CD1c-positive myeloid dendritic cell (primary cell): ENCODE measurements at regions not wholly inside any gene's neighbourhood (a gene's known extent, or its start where the extent isn't known, plus 50 kb on each side); places are given as distances from the start of the nearest gene placed in this dataset.

Experiments used
- DNase-seq: peaks from one replicate; pipeline ENCODE4 v3.0.0-alpha.2; 2016; ENCODE audit errors: extremely low spot score

DNA sequence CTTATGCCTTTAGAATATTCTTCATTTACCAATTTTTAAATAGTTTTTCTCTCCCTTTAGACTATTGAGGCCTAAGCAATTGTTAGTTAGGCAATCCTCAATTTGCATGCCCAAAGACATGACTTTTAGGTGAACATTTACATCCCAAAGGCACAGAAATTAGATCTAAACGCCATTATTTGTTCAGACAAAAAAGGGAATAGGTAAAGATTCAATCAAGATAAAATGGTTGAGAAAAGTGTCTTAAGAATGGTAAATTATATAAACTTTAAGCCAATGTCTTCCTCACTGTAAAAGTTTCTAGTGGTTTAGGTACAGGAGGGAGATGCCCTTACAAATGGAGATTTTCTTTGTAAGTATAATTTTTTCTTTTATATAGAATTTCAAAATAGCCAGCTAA, 50.2 kb upstream of the MME start:
- DNase-seq = no peak

DNA sequence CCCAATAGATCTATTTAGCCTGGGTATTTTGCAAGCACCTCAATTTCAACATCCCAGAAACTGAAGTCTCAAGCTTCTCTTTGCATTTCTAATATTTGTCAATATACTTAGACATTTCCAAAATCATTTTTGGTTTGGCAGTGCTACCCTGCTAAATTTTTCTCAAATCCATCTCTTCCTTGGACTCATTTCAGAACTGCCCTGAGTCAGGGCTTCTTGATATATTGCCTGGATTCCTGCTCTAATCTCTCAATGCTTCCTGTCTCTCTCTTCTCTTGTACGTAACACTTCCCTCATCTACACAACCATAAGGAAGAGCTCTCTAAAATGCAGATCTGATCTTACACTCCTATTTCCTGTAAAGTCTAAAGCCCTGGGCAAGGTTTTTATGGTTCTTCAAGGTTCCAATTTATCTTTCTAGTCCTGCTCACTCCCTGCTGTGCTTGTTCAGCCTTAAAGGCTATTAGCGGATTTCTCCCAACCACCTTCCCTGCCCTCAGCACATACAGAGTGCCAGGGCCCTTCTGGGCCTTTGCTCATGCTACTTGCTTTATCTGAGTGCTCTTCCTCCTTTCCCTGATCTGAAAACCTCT, 53.0 kb upstream of the MME start:
- peak; percentile 29 for DNase-seq

DNA sequence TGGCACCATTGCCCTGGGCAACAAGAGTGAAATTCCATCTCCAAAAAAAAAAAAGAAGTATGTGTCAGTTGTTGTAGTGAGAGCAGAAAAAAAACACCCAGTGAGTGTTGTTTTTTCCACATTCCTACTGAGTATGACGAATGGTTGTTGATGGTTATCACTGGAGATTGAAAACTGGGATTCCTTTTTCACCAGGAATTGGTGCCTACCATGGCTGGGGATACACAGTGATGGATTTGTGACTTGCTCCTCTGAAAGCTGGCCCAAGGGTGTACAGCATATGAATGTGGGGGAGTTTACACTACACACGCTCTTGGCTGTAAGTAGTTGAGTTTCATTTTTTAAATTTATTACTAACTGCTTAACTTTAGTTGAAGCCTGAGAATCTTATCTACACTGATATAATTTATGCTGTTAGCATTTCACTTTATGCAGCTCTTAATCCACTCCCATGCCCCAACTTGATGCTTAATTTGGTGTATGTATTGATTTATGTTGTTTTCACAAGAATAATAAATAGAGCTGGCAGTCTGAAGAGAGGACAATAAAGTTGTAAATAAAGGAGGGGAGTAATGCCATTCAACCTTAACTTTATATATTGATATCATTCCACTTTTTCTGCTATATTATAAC, 56.0 kb upstream of the MME start:
- DNase-seq = no peak

DNA sequence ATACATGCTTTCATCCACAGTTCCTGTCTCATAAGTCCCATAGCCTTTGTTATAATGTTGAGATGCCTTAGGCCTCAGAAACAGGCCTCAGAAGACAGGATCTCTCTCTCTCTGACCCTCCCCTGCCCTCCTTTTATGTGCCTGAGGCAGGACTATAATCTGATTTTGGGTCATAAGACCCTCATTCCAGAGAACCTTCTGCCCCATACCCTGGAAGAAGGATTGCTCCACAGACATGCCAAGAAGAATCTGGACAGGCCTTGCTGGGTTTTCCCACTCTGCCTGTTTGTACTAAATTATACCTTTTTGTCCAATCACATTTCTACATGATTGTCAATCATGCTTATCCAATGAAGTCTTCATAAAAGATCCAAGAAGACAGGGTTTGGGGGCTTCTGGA, 57.2 kb upstream of the MME start:
- DNase-seq = no peak

DNA sequence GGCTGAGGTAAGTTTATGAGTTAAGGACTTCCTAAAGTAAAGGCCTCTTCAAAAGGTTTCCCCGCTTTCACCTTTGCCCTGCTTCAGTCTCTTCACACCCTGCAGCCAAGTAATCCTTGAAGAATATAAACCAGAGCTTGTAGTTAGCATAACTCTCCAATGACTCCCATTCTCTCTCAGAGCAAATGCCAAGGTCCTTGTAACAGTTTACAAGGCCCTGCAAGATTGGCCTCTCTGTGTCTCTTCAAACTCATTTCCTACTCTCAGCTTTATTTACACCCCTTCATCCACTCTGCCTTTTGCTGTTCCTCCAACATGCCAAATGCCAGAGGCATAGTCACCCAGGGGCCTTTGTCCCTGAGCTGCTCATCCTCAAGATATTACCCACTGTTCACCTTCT, 60.5 kb upstream of the MME start:
- DNase-seq = no peak

DNA sequence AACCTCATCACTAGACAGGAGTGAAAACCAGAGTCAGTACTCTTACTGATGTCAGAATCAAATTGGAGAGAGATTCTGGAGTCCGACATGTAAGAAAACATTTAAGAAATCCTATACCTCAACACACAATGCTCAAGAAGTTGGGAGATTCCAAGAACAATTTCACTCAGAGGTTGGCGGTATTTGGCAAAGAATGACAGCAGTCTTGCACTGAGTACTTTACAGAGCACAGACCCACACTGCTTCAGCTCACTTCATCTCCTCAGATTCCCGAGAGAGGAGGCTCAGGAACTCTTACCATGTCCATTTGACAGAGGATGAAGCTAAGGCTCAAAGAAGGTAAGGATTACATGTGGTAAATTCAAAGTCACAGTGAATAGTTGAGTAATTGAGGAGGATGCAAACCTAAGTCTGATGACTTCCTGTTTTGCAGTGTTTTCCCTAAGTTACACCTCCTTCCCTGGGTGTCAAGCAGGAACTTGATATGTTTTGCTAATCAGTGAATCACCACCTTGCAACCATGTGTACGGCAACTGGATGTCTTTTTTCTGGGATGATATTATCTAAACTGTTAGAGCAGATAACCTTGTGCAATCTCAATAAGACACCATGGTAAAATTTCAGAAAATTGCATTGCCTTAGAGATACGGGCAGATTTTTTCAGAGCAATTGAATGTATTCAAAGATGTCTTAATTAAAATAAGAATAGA, 61.3 kb upstream of the MME start:
- DNase-seq = peak; percentile 51

DNA sequence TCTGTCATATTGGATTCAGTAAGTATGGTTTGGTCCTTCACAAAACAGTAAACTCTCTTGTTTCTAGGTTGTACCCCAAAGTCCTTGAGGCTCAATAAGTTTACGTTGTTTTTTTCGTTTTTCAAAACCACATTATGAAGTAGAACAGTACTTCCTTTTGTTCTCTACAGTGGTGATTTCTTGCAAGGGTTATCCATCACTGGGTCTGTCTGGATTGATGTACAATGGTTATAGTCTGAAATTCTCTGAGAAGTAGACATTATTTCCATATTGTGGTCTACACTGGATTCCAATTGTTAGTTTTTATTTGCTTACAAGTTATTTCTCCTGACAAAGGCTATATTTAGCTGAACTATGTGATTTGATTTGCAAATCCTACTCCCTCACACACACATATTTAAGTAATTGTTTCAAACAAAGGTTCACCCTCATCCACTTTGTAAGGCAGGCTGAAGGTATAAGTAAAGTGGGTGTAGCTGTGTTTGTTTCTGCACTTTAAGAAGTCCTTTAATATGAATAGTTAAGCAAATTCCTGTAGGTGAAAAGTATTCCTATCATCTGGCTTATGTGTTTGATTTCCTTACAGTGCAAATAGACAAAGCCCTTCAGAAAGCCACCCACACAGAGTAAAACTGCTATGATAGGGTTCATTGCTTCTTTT, 64.2 kb upstream of the MME start:
- DNase-seq = no peak

DNA sequence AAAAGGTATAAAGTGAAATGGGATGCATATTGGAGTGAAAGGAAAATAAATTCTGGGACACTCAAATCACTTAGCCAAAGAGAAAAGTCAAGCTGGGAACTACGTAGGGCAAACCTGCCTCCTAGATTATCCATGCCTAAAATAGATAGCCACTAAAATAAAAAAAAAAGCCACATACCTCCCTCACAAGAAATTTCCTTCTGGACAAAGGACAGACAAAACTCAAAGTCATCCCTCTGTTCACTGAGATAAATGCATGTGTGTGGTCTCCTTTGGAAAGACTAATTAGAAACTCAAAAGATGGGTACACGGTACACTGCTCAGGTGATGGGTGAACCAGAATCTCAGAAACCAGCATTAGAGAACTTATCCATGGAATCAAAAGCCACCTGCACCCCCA, 65.2 kb upstream of the MME start:
- DNase-seq = no peak

DNA sequence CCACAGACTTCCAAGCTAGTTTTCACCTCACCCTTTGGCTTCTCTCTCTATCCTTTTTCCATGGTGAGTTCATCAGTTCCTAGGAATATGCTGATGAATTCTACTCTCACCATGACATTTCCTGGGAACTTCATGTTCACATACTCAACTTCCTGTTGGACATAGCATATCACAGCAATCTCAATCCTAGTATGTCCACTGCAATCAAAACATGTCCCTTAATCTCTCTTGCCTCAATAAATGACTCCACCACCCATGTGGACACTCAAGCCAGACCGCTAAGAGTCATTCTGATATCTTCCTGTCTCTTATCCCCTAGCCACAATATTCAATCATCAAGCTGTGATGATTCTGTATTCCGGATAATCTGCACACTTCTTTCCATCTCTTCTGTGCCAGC, 66.7 kb upstream of the MME start:
- no peak for DNase-seq

DNA sequence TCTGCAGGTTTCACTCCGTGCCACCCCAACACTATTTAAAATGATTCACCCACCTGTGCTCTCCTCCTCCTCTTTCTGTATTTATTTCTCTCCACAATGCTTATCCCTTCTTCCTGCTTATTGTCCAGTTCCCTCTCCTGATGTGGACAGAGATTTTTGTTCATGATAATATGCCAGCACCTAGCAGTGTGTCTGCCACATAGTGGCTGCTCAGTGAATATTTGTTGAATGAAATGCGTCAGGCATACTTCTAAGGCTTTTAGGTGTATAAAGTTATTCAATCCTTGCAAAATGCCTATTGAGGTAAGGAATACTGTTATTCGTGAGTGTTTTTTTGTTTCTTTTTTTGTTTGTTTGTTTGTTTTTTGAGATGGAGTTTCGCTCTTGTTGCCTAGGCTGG, 67.5 kb upstream of the MME start:
- no peak for DNase-seq

DNA sequence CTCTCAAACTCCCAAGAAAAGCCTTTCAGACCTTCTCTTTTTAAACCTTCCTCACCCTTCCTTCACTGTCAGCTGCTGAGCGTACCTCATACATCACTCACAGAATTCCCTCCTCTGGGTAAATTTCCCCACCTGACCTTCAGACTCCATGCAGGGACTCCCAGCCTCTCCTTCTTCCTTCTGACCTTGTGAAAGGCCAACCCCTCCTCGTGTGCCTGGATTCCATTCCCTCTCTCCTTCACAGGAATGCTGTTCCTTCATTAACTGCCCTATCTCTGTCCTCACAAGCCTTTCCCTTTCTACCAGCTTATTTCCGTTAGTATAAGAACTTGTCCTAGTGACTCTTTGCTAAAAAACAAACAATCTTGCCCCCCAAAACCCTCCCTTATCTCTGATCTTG, 69.7 kb upstream of the MME start:
- no peak for DNase-seq

DNA sequence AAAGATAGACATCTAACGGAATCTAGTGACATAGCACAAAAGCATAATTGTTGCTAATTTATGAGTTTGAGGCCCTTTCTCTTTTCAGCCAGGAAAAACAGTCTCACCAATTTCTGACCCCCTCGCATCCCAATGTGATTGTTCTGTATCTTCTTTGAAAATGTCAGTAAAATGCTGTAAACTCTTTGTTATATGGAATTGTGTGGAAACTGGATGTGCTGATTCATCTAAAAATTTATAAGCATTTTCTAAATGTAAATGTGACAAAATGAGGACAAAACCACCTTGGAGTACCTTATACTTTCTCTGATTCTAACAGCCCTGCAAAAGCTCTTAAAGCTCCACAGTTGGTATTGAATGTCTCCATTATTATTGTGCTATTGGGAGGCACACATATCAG, 70.9 kb upstream of the MME start:
- no peak for DNase-seq

DNA sequence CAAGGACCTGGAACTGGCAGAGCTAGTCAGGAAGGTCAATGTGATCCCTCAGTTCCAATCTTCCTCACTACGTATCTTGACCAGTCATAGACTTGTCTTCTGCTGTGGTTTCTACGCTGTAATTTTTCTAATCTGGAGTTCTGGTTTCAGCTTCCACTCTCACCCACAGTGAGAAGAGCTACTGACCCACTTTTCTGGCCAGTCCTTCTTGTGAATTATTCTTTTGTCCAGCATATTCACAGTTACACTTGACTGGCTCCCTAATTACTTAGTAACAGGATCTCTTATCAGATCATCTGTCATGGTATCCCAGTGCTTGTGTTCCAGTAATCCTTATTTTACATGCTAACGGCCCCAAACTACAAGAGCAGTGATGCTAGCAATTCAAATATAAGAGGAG, 72.4 kb upstream of the MME start:
- no peak for DNase-seq

DNA sequence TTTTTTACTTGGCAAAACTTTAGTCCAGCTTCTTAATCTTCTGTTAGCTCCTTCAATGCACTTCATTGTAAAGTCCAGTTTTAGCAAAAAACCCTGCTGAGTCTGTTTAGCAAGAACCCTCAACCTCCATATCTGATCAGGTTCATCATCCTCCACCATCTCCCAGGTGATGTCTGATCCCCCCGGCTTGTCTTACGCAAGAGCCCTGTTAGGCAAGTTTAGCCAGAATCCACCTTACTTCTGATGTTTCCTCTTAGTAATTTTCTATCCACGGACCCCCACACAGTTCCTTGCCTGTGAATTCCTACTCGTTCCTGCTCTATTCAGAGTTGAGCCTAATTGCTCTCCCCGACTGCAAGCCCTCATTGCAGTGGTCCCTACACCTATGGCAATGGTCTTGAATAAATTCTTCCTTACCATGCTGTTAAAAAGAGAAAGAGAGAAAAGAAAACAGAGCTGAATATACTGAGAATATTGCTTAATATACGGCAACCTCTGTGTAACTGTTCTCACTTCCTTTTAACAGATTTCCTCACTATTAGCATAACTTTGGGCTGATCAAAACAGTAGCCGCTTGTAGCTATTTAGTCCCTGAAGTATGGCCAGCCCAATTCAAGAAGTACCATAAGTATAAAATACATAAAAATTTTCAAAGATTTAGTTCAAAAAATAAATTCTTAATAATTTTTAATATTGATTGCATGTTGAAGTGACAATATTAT, 78.7 kb upstream of the MME start:
- peak; percentile 73 for DNase-seq

DNA sequence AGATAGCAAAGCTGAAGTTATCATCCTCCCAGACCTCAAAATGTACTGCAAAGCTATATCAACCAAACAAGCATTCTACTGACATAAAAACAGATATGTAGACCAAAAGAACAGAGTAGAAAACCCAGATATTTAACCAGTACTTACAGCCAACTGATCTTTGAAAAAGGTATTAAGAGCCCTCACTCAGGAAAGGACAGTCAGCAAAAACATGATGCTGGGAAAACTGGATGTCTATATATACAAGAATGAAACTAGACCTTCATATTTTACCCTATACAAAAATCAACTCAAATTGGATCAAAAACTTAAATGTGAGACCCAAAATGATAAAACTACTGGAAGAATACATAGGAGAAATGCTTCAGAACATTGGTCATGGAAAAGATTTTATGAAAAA, 87.5 kb upstream of the MME start:
- no peak for DNase-seq

DNA sequence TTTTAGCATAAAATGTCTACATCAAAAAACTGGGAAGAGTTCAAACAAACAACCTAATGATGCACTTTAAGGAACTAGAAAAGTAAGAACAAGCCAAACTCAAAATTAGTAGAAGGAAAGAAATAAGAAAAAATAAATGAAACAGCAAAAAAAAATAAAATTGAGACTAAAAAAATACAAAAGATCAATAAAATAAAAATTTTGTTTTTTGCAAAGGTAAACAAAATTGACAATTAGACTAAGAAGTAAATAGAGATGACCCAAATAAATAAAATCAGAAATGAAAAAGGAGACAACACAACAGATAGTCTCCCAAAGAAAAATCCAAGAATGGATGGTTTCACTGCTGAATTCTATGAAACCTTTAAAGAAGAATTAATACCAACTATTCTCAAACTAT, 89.6 kb upstream of the MME start:
- no peak for DNase-seq

DNA sequence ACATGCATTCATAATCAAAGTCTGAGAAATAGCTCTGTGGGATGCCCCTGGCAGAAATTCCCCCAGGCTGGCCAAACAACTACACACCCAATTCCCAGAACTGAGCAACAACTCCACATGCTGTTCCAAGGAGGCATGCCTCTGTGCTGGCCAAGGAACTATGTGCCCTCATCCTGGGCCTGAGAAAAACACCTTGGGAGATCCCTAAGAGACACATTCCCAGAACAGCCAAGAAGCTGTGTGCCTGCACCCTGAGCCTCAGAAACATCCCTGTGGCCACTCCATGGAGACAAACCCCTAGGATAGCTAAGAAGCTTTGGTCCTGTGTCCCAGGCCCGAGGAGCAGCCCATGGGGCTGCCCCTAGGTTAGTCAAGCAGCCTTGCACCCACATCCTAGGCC, 92.3 kb upstream of the MME start:
- no peak for DNase-seq

DNA sequence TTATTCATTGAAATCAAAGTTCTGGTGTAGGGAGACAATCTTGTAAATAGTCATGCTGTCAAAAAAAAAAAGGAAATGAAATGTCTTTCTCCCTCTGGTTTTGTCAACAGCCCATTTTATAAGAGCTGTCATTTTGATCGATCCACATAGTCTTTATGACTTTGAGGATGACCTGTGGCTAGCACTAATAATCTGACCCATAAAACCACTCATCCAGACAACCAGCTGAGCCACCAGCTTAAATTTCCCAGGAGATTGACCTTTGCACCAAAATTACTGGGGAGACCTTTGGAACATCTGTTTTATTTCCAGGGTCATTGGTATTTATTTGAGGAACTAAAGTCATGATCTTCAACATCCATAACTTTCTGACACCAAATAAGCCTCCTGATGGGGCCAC, 98.5 kb upstream of the MME start:
- no peak for DNase-seq

DNA sequence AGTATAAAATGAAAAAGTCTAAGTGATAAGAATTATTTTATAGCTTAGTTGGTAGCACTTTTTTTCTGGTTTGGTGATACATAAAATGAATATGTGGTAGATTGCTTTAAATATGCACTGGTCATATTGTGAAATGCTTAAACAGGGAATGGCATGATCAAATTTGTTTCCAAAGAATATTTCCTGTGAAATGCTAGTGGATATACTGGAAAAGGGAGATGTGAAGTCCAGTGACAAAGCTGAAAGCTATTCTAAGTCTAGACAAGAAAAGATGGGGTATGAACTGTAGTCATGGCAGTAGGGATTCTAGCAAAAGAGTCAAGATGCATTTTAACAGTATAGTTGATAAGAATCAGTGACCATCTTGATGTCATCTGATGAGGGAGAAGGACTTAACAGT, 98.9 kb upstream of the MME start:
- DNase-seq = no peak

DNA sequence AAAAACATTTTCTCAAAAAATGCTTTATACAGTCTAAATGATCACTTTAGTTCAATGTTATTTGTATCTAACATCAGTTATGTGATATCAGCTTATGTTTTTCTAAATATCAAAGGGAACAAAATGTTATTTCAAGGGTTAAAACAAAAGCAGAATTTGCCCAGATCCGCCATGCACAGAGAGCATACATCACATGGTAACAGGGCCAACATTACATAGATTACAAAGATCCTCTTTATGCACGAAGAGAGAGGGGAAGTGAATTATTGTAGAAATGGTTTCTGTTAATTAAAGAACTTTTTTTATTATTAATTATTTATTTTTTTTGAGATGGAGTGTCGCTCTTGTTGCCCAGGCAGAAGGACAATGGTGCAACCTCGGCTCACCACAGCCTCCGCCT, 100.8 kb upstream of the MME start:
- no peak for DNase-seq

DNA sequence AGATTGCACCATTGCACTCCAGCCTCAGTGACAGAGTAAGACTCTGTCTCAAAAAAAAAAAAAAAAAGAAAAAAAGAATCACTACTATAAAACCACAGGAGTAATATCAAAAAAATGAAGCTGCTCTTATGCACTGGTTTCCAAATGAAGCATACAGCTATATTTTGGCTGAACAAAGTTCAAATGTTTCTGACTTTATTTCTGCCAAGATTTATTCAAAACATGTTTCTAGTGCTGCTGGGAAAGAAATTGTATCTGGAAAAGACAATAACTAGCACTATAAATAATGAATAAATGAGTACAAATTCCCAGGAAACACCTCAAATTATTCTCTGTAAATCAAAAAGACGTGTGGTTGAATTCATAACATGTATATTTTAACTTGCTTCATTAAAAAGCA, 102.5 kb upstream of the MME start:
- DNase-seq = no peak
